HG03095 (cell line): ENCODE measurements at regions not wholly inside any gene's neighbourhood (a gene's known extent, or its start where the extent isn't known, plus 50 kb on each side); places are given as distances from the start of the nearest gene placed in this dataset.
"Not testable (repeated sequence)": the region's sequence is repeated elsewhere in the genome, so short reads cannot be mapped to it uniquely, and the experiment has no call there.

Experiments
- ATAC-seq: cut with Tn5 transposase; IDR thresholded peaks from one replicate; pipeline ENCODE4 v1.9.1; 2021; ENCODE audit warnings: moderate library complexity; ENCODE audit not compliant: unreplicated experiment

DNA sequence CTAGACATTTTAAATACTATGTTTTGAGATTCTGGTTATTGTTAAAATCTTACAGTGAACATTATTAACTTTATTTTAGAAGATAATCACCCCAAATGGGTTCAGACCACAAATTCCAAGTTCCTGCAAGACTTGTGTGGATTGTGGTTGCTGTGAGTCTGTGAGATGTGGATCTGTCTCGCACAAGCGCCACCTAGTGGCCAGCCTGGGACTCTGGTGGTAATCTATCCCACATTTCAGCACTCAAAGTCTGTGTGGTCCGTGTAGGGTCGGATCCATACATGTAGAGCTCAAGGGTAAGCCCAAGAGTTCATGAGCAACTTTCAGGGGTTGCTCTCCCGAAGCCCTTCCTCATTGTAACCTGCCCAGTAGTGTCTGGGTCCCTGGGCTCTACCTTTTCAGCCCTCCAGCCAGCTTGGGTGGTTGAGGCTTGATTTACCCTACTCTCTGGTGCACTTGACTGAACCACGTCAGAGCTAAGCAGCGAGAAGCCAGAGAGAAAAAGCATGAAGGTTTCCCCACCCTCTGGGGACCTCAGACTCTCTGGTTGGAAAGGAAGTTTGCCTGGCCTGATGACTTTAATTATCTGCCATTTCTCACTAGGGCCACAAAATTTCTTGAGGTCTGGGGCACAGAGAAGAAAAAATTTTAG, 129.2 kb downstream of the ARHGAP11B start:
- not testable (repeated sequence) for ATAC-seq

DNA sequence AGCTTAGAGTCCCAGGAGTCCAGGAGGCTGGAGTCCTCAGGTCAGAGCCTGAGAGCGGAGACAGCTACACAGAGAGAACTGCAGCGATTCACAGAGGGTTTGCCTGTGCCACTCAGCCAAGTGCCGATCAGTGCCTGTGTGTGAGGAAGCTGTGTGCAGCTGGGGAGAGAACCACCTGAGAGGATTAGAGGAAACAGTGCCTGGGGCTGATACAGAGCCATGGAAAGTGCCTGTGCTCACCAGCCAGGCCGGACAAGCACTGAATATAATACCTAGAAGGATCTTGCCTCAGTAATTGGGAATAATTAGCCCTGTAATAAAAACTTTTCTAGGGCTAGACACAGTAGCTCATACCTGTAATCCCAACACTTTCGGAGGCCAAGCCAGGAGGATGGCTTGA, 134.7 kb downstream of the ARHGAP11B start:
- ATAC-seq, result not testable (repeated sequence)

DNA sequence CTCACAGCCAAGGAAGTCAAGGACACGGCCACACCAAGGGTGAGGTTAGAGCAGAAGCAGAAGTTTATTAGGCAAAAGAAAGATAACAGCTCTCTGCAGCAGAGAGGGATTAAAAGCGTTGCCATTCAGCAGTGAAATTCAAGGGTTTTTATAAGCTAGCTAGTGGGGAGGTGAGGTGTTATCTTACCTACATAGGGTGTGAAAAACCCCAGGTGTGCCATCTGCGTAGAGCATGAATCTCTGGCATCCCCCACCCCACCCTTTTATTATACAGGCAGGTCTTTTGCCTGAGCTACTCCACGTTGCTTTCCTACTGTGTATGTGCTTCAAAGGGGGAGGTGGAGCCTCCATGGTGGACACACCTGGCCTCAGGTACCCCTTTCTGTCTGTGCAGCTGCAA, 135.4 kb downstream of the ARHGAP11B start:
- ATAC-seq, result not testable (repeated sequence)

DNA sequence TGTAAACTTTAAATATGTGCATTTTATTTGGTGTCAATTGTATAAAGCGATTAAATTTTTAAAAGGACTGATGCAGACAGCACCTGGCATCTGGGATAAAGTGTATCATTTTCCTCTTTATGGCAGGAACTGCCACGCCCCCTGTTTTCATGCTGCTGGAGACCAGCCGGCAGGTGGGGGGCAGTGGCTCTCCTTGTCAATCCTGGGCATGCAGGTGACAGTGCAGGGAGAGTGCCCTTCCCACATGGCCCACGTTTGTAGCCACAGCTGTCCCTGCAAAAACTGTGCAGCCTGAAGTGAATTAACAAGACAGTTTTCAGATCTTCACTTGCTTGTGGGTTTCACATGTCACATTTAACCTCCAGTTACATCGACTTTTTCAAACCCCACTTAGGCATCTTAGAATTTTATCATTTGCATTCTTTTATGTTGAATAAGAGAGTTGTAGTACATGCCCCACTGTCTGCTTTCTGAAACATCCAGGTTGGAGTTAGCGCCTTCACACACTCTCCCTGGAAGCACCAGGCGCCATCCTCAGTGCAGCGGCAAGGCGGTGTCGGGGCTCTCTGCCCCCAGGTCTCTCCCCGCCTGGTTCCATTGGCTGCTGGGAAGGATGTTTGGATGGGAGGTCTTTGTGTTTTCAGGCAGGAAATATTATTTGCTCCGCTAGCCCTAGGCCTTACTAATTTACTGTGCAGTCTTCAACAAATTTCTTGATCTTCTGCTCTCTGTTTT, 134.2 kb upstream of the FAN1 start:
- ATAC-seq, result not testable (repeated sequence)

DNA sequence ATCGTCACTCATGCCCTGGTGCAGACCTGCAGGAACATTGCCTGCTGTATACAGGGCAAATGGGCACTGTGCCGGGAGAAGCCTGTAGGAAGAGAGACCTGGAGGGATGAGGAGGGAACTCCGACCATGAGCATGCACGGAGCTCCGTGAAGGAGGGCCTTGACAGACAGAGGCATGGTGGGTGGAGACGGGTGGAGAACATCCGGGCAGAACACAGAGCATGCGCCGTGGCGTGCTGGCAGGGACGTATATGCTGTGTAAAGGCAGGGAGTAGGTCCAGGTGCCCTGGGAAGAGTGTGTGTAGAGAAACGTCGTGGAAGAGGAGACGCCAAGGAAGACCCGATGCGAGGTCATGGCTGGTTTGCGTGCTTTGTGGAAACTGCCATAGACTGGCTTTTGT, 133.0 kb upstream of the FAN1 start:
- no peak for ATAC-seq

DNA sequence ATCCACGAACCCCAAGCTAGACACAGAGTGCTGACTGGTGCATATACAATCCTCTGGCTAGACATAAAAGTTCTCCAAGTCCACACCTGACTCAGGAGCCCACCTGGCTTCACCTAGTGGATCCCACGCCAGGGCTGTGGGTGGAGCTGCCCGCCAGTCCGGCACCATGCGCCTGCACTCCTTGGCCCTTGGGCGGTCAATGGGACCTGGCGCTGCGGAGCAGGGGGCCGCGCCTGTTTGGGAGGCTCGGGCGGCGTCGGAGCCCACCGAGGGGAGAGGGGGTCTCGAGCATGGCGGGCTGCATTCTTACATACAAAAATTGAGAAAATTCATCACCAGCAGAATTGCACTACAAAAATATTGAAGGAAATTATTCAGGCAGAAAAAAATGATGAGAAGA, 120.7 kb upstream of the FAN1 start:
- no peak for ATAC-seq

DNA sequence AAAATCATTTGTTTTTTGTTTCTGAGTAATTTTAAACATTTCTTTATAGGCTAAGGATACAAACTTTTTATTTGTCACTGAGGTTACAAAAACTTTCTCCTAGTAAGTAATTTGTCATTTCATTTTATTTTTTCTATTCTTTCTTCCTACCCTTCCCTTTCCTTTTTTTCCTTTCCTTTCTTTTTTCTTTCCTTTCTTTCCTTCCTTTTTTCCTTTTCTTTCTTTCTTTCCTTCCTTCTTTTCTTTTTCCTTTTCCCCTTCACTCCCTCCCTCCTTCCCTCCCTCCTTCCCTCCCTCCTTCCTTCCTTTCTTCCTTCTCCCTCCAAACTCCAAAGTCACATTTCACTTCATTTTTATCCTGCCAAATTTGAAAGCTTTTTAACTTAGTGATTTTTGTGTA, 115.1 kb upstream of the FAN1 start:
- no peak for ATAC-seq

DNA sequence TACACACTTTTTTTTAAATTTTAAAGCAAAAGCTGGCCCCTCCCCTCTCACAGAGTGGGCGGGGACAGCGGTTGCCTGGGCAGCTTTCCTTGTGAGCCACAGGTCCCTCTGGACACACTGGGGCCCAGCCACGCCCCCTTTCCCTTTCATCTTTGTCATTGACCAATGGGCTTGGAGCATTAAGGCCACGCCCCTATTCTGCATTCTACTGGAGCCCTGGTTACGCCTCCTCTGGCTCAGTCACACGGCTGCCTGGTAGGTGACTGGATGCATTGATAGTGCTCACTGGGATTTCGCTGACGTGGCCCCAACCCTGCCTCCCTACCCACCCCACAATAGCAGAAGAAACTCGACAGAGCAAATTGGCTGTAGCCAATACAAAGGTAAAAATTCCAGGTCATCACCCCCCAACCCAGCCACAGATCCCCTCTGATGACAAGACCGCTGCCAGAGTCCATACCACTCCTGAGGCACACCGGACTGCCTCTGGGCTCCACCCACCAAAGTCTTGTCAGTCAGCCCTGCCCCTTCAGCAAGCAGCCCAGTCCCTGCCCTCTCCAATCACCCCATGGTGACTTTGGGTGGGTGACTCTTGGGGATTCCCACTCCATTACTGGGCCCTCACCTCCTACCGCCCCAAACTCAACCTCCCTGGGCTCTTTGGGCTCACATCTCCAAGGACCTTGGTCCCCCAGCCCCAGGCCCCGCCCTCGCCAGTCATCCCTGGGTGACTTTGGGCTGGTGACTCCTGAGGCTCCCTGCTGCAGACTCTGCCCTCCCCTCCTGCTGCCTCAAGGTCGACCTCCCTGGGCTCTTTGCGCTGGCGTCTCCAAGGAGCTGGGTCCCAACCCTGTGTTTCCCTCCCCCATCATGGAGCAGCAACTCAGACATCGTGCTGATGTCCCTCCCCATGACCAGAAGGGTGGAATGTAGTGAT, 112.2 kb upstream of the FAN1 start:
- no peak for ATAC-seq

DNA sequence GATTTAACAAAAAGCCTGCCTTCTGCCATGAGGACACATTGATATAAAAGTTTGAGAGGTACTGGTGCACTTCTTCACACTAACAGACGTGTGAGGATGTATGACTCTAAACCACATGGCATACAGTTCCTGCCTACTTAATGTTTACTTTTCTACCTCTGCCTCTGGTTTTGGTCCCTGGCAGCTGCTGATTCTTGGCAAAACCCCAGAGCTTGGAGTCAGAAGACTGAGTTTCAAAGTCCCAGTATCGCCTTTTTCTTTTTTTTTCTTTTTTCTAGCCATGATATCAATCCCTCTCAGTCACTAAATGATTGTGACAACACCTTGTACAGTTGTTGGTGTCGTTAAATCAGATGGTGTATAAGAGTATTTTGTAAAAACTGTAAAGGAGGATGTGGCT, 110.9 kb upstream of the FAN1 start:
- not testable (repeated sequence) for ATAC-seq

DNA sequence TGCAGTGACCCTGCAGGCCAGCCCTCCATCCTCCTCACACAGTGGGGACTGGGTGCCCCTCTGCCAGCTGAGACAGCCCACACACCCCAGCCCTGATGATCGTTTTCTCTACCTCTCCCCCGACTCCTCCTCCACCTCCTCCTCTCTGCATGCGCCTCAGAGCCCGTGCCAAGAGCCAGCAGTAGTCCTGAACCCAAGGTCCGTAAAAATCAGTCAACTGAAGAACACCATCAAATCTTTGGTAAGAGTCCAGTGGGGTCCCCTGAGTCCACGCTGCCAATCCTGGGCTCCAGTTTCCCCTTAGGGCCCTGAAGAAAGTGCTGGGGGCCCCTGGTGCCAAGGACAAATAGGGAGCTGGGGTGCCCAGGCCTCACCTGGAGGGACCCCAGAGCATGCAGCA, 109.3 kb upstream of the FAN1 start:
- ATAC-seq, result no peak

DNA sequence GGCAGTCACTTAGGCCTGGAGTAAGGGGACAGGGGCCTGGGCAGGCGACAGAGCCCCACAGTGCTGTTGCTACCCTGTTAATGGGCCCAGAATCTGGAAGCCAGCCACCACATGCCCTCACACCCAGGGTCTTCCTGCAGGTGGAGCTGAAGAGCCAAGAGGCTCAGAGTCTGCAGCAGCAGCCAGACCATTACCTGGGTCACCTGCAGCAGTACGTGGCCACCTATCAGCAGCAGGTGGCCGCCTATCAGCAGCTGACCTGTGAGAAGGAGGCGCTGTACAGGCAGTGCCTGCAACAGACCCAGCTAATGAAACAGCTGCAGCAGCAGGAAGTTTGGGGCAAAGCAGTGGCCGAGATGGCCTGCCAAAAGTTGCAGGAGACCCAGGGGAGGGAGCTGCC, 104.2 kb upstream of the FAN1 start:
- ATAC-seq, result not testable (repeated sequence)

DNA sequence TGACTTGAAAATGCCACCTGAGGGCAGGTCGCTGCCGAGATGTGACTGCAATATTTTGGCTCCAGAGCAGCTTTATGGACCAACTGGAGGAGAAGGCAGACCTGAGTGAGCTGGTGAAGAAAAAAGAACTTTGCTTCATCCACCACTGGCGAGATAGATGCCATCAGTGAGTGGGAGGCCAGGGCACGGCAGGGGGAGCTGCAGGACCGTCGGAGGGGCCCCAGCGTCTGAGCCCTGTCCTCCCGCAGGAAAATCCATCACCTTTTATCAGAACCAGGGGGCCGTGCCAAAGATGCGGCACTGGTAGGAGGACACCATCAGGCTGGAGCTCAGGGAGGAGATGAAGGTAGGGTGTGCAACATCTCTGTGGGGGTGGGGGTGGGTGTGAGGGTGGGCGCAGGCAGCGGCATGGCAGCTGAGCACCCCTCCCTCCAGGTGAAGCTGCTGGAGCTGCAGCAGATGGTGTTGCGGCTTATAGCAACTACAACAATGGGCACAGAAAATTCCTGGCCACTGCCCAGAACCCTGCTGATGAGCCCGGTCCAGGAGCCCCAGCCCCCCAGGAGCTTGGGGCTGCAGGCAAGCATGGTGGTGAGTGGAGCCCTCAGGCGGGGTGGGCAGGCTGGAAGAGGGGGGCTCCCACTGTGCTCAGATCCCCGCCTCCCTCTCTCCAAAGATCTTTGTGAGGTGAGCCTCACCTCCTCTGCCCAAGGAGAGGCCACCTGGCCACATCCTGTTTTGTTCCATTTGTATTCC, 102.4 kb upstream of the FAN1 start:
- ATAC-seq, result not testable (repeated sequence)

DNA sequence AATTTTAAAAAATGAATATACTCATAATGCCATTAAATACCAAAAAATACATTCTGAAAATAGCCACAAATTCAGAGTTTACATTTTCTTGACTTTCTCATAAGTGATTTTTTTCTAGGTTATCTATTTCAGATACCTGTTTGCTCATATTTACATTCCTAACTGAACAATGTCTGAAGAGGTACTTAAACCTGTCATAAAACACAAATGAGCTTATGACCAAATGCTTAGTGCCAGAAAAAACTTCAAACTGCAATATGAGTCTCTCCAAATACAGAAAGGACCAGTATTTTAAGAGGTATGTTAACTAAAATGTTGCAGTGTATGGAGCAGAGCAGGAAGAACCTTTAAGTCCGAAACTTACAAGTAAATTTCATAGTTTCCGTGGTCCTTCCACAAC, 101.7 kb upstream of the FAN1 start:
- not testable (repeated sequence) for ATAC-seq

DNA sequence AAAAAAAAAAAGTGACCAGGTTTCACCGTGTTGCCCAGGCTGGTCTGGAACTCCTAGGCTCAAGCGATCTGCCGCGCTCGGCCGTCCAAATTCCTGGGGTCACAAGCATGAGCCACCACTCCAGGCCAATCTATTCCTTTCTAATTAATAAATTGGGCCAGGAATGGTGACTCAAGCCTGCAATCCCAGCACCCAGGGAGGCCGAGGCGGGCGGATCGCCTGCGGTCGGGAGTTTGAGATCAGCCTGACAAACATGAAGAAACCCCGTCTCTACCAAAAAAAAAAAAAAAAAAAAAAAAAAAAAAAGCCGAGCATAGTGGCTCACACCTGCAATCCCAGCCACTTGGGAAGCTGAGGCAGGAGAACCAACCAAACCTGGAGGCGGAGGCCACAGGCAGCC, 100.0 kb upstream of the FAN1 start:
- not testable (repeated sequence) for ATAC-seq

DNA sequence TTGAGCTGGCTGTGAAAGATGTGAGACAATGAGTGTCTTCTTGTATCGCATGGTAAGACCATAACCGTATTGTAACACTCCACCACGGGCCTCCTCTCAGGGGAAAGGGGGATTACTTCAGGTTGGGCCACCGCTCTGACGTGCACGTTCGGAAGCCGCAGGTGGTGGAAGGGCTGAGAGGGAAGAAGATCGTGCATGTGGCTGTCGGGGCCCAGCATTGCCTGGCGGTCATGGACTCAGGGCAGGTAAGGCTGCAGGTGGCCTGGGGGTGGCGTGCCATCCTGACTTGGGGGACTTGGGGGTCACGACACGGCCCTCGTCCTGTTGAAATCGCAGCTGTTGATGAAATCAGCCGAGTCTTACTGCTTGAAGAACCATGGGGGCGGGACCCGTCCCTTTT, 87.3 kb upstream of the FAN1 start:
- no peak for ATAC-seq

DNA sequence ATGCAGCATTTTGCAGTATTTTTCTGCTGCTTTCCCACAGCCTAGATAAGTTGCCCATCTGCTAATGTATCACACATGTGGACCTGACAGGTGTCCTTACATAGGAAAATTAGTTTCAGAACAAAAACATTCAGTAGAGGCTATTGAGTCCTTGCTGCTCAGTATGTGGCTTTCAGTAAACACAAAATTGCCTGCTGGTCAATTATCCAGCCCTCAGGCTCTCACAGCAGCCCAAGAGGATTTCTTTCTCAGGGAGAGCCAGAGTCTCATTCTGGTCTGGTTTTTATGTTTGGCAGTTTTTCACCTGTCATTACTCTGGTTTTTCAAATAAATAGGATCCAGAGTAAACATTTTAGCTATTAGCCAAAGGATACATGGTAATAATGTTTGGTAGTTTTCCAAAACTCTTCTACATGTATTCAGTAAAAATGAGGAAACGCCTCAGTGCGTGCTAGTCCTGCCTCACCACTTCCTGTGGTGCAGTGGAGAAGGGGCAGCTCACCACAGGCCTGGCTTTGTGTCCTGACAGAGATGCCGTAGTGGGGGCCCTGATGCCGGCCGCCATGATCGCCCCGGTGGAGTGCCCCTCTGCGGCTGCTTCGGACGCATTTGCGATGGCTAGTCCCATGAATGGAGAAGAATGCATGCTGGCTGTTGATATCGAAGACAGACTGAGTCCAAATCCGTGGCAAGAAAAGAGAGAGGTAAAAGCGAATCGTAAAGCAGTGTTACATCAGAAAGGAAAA, 80.5 kb upstream of the FAN1 start:
- ATAC-seq, result peak; percentile 86

DNA sequence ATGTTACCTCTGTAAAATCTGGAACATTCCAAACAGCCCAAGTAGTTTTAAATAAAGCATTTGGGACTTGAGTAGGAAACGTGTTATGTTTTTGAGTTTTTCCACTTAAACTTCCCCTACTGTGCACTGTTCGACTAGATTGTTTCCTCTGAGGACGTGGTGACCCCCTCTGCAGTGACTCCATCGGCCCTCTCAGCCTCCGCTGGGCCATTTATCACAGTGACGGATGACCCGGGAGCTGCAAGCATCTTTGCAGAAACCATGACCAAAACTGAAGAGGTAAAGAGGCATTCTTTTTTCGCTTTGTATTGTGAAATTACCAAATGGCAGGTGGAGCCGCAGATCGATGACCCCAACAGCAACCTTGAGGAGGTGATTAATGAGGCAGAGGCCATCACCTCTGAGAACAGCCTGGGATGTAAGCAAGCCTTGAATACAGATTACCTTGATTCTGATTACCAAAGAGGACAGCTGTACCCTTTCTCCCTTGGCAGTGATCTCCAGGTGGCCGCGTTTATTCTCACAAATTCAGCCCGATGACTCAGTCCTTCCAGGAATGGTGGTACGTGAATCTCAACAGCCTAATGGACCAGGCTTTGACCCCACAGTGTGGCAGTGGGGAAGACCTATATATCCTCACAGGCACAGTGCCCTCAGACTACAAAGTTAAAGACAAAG, 79.1 kb upstream of the FAN1 start:
- no peak for ATAC-seq

DNA sequence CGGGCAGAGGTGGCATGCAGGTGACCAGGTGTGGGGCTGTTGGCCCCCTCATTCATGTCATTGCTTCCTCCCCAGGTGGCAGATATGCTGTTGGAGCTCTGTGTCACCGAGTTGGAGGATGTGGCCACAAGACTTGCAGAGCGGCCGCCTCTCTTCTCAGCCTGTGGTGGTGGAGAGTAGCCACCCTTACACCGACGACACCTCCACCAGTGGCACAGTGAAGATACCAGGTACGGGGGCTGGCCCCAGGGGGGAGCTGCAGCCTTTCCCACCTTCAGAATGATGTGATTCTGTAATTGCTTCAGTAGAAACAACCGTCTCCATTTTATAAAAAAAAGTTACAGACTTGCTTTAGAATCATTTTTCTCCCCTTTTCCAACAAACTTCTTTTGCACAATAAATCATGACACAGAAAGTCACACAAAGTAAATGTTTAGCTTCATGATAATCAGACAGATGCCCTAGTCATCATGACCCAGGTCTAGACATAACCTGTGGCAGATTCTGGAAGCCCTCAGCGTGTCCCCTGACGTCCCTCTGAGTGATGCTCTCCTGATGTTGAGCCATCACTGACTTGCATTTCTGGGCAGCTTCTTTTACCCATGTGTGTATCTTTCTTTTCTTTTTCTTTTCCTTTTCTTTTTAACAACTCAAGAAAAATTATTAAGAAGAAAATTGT, 76.0 kb upstream of the FAN1 start:
- no peak for ATAC-seq

DNA sequence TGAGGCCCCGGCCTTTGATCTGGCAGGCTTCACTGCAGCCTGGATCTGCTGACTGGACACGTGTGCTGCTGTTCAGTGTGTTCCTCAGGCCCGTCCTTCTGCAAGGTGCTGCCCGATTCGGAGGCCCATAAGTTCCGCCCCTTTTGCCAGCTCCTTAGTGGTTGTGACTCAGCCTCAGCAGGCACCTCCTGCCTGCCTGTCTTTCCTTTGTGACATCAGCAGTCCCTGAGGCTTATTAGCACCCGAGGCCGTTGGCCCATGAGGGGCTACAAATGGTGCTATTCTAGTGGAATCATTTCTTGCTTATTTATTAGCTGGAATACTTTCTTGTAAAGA, 75.4 kb upstream of the FAN1 start:
- ATAC-seq, result not testable (repeated sequence)
